Naive thymus-derived CD4-positive, alpha-beta T cell (primary cell): ENCODE measurements at regions not wholly inside any gene's neighbourhood (a gene's known extent, or its start where the extent isn't known, plus 50 kb on each side); places are given as distances from the start of the nearest gene placed in this dataset.
"Not testable (repeated sequence)": the region's sequence is repeated elsewhere in the genome, so short reads cannot be mapped to it uniquely, and the experiment has no call there.

Source experiments
- ATAC-seq: fragments of 150-1000 bp; cut with Tn5 transposase; 2 replicates; pipeline ENCODE4 v1.10.0; 2021; ENCODE audit warnings: mild to moderate bottlenecking, moderate library complexity
- CTCF ChIA-PET: fragments of 350-600 bp; sonication (Branson Sonifier 250); formaldehyde crosslinking; loops from one replicate; lab custom pipeline; 2021; ENCODE audit warnings: antibody characterized with exemption; lab: Charles Lee
- POLR2A ChIA-PET: fragments of 350-600 bp; sonication (Branson Sonifier 250); formaldehyde crosslinking; loops from one replicate; lab custom pipeline; 2021; ENCODE audit warnings: antibody characterized with exemption, inconsistent platforms; lab: Charles Lee
- DNase-seq, 9 donors: peaks; one replicate each; pipeline versions ENCODE4 v3.0.0 to v3.0.0-alpha.2; 2020 to 2022; ENCODE audit warnings: mixed read lengths in 1 of 9
- H3K27ac ChIP-seq: one replicate; pipeline ENCODE4 v1.7.0; 2013; ENCODE audit warnings: mild to moderate bottlenecking, low read depth, low read length, moderate library complexity
- H3K27me3 ChIP-seq, 2 donors: one replicate each; pipeline ENCODE4 v1.7.0; 2013; ENCODE audit warnings: low read length in 2 of 2, mild to moderate bottlenecking in 2 of 2, moderate library complexity in 2 of 2; ENCODE audit not compliant: control insufficient read depth in 2 of 2, insufficient read depth in 2 of 2
- H3K36me3 ChIP-seq, 3 experiments: 1 replicate in 2 of 3; 2 replicates in 1 of 3; pipeline ENCODE4 v1.7.0; 2013; ENCODE audit warnings: low read length in 3 of 3, mild to moderate bottlenecking in 3 of 3, moderate library complexity in 1 of 3; ENCODE audit not compliant: insufficient read depth in 3 of 3, control insufficient read depth in 2 of 3
- H3K4me1 ChIP-seq, 2 donors: one replicate each; pipeline ENCODE4 v1.7.0; 2013; ENCODE audit warnings: low read length in 2 of 2, mild to moderate bottlenecking in 2 of 2, moderate library complexity in 1 of 2; ENCODE audit not compliant: control insufficient read depth in 2 of 2, insufficient read depth in 2 of 2
- H3K4me3 ChIP-seq: 2 replicates; pipeline ENCODE4 v1.7.0; 2013; ENCODE audit warnings: mild to moderate bottlenecking, low read length
- H3K9me3 ChIP-seq, 3 experiments: 1 replicate in 2 of 3; 2 replicates in 1 of 3; pipeline ENCODE4 v1.7.0; 2013; ENCODE audit warnings: low read length in 3 of 3; ENCODE audit not compliant: control insufficient read depth in 2 of 3
- H3K27ac Mint-ChIP-seq, 9 donors: one replicate each; pipeline ENCODE4 v1.8.0; 2020 to 2022; ENCODE audit warnings: mixed read lengths in 9 of 9, mild to moderate bottlenecking in 8 of 9, moderate library complexity in 5 of 9, inconsistent platforms in 2 of 9
- H3K27me3 Mint-ChIP-seq, 5 donors: one replicate each; pipeline ENCODE4 v1.8.0; 2021 to 2022; ENCODE audit warnings: mixed read lengths in 5 of 5, mild to moderate bottlenecking in 1 of 5
- H3K36me3 Mint-ChIP-seq, 5 donors: one replicate each; pipeline ENCODE4 v1.8.0; 2020 to 2022; ENCODE audit warnings: mixed read lengths in 5 of 5, mild to moderate bottlenecking in 3 of 5, inconsistent platforms in 1 of 5
- H3K4me1 Mint-ChIP-seq, 7 donors: one replicate each; pipeline ENCODE4 v1.8.0; 2020 to 2022; ENCODE audit warnings: mixed read lengths in 7 of 7, mild to moderate bottlenecking in 3 of 7, inconsistent platforms in 1 of 7
- H3K4me3 Mint-ChIP-seq, 10 donors: one replicate each; pipeline ENCODE4 v1.8.0; 2020 to 2022; ENCODE audit warnings: mild to moderate bottlenecking in 10 of 10, mixed read lengths in 10 of 10, moderate library complexity in 6 of 10, inconsistent platforms in 2 of 10
- H3K9me3 Mint-ChIP-seq, 11 donors: one replicate each; pipeline ENCODE4 v1.8.0; 2020 to 2022; ENCODE audit warnings: mixed read lengths in 11 of 11, mild to moderate bottlenecking in 4 of 11, inconsistent platforms in 1 of 11, moderate library complexity in 1 of 11
- intact Hi-C, 2 donors: fragments of 100-400 bp; cut with micrococcal nuclease; formaldehyde crosslinking; loops; one replicate each; pipeline ENCODE4 v1.15.1; 2023

GRCh38 chr4:59503731-59504130 is 1696.4 kb upstream of the ADGRL3 start:
- Mint-ChIP-seq H3K36me3 (no peaks in the 10 kb centered on the region), H3K27ac (no peak overlapping the region), H3K27me3 (no peaks in the 10 kb centered on the region), H3K4me1 (no peaks in the 10 kb centered on the region), H3K9me3 (peaks cover 0 to 9% (median 2%) of the 10 kb centered on the region in 11 donors), H3K4me3 (no peak overlapping the region)
- Histone ChIP-seq H3K4me1 (no peaks in the 10 kb centered on the region), H3K27ac (no peak overlapping the region), H3K4me3 (no peak overlapping the region), H3K27me3 (no peaks in the 10 kb centered on the region), H3K9me3 (no peaks in the 10 kb centered on the region), H3K36me3 (no peaks in the 10 kb centered on the region)
- ATAC-seq (no peak), DNase-seq (no peak)
- intact Hi-C loops = no loop called here
- ChIA-PET CTCF (no interaction called here), POLR2A (no interaction called here)

GRCh38 chr4:59511809-59512208 is 1688.3 kb upstream of the ADGRL3 start:
- H3K27ac Mint-ChIP-seq, H3K27ac ChIP-seq, intact Hi-C loops, H3K9me3 Mint-ChIP-seq, H3K36me3 ChIP-seq, POLR2A ChIA-PET, H3K27me3 ChIP-seq, ATAC-seq, CTCF ChIA-PET, H3K36me3 Mint-ChIP-seq, H3K4me3 ChIP-seq, H3K4me1 Mint-ChIP-seq, H3K4me3 Mint-ChIP-seq, H3K27me3 Mint-ChIP-seq, H3K9me3 ChIP-seq, DNase-seq, H3K4me1 ChIP-seq: not testable (repeated sequence)

GRCh38 chr4:59517007-59517406 is 1683.1 kb upstream of the ADGRL3 start:
- H3K9me3 ChIP-seq = no peaks in the 10 kb centered on the region
- no peaks in the 10 kb centered on the region for H3K27me3 Mint-ChIP-seq
- intact Hi-C loops = no loop called here
- DNase-seq (peak in 1 of 9 donors; percentile 1), ATAC-seq (no peak)
- ChIA-PET POLR2A (no interaction called here), CTCF (no interaction called here)
- H3K27ac ChIP-seq = no peak overlapping the region
- no peaks in the 10 kb centered on the region for H3K27me3 ChIP-seq
- H3K9me3 Mint-ChIP-seq = peaks cover 0 to 9% (median 0%) of the 10 kb centered on the region in 11 donors
- H3K4me3 ChIP-seq = no peak overlapping the region
- no peak overlapping the region for H3K4me3 Mint-ChIP-seq
- no peaks in the 10 kb centered on the region for H3K36me3 Mint-ChIP-seq
- no peaks in the 10 kb centered on the region for H3K4me1 Mint-ChIP-seq
- H3K36me3 ChIP-seq = no peaks in the 10 kb centered on the region
- H3K27ac Mint-ChIP-seq = no peak overlapping the region
- H3K4me1 ChIP-seq = no peaks in the 10 kb centered on the region

DNA sequence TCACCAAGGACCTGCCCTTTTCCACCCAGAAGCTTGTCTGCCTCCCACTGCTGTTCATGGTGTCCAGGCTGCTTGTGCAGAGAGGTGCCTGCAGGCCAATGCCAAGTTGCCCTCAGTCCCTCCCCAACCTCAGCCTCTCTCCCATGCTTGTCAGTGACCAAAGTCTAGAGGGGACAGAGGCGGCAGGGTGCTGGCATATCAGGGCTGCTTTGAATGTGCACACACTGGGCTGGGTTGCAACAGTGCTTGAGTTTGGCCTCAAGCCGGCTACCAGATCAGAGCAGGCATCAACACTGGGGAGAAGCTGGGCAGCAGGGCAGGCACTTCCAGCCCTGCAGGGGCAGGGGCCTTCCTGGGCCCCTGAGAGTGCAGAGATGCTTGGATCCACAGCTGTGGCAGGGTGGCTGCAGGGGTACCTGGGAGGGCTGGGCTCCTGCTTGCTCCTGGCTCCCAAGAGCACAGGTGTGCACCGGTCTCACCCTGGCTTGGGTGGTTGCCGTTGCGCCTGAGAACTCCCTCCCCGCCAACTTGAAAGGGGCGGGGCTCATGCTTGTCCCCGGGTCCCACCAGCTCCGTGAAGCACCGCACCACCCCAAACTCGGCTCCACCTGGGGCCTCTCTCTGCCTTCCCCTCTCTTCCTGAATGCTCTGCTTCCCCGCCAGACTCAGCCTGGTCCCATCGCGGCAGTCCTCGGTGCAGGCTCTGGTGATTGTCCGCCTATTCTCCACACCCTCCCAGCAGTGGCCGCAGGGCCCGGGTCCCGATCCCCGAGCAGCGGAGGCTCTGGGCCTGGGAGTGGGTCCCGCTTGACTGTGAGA is 1681.9 kb upstream of the ADGRL3 start:
- H3K36me3 Mint-ChIP-seq = no peaks in the 10 kb centered on the region
- no peak for DNase-seq
- peaks cover 0 to 9% (median 0%) of the 10 kb centered on the region in 11 donors for H3K9me3 Mint-ChIP-seq
- Histone ChIP-seq H3K36me3 (no peaks in the 10 kb centered on the region), H3K27me3 (no peaks in the 10 kb centered on the region), H3K9me3 (no peaks in the 10 kb centered on the region), H3K4me3 (no peak overlapping the region), H3K27ac (no peak overlapping the region), H3K4me1 (no peaks in the 10 kb centered on the region)
- ATAC-seq = peak; percentile 18
- H3K4me1 Mint-ChIP-seq = no peaks in the 10 kb centered on the region
- ChIA-PET CTCF (no interaction called here), POLR2A (no interaction called here)
- H3K27ac Mint-ChIP-seq = no peak overlapping the region
- intact Hi-C loops = no loop called here
- H3K4me3 Mint-ChIP-seq = no peak overlapping the region
- H3K27me3 Mint-ChIP-seq = no peaks in the 10 kb centered on the region

GRCh38 chr4:59525885-59526284 is 1674.2 kb upstream of the ADGRL3 start:
- ATAC-seq (no peak), DNase-seq (no peak)
- Histone ChIP-seq H3K27ac (no peak overlapping the region), H3K27me3 (no peaks in the 10 kb centered on the region), H3K9me3 (no peaks in the 10 kb centered on the region), H3K4me1 (no peaks in the 10 kb centered on the region), H3K4me3 (no peak overlapping the region), H3K36me3 (no peaks in the 10 kb centered on the region)
- H3K36me3 Mint-ChIP-seq = no peaks in the 10 kb centered on the region
- no peak overlapping the region for H3K27ac Mint-ChIP-seq
- intact Hi-C loops = no loop called here
- no peak overlapping the region for H3K4me3 Mint-ChIP-seq
- H3K4me1 Mint-ChIP-seq = no peaks in the 10 kb centered on the region
- peaks cover 0 to 10% (median 2%) of the 10 kb centered on the region in 11 donors for H3K9me3 Mint-ChIP-seq
- CTCF ChIA-PET = no interaction called here
- POLR2A ChIA-PET = no interaction called here
- H3K27me3 Mint-ChIP-seq = no peaks in the 10 kb centered on the region

- CTCF ChIA-PET = no interaction called here
These were observed 1664.6 kb upstream of the ADGRL3 start for GRCh38 chr4:59535541-59535940.

DNA sequence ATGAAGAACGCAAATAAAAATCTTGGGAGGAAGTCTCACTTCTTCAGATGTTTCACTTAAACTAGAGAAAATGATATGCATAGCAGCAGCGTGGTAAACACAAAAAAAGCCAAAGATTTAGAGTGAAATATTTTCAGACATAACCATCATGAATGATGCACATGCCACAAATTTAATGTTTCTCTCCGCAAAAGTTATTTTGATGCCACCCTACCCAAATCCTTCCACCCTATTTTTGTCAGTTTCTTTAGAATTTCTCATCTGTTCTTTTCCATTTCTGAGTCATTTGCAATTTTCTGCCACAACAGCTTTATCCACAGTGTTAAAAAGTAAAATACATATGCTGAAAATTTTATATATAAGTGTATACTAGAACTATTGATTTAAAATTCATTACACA is 1663.7 kb upstream of the ADGRL3 start:
- ChIA-PET CTCF (no interaction called here), POLR2A (no interaction called here)
- H3K36me3 Mint-ChIP-seq = no peaks in the 10 kb centered on the region
- H3K4me3 Mint-ChIP-seq = no peak overlapping the region
- Histone ChIP-seq H3K36me3 (no peaks in the 10 kb centered on the region), H3K9me3 (no peaks in the 10 kb centered on the region), H3K27me3 (no peaks in the 10 kb centered on the region), H3K27ac (no peak overlapping the region), H3K4me1 (no peaks in the 10 kb centered on the region), H3K4me3 (no peak overlapping the region)
- peaks cover 0 to 2% (median 0%) of the 10 kb centered on the region in 7 donors for H3K4me1 Mint-ChIP-seq
- H3K27me3 Mint-ChIP-seq = no peaks in the 10 kb centered on the region
- ATAC-seq (no peak), DNase-seq (no peak)
- intact Hi-C loops = no loop called here
- peaks cover 0 to 6% (median 2%) of the 10 kb centered on the region in 11 donors for H3K9me3 Mint-ChIP-seq
- H3K27ac Mint-ChIP-seq = no peak overlapping the region

More at GRCh38 chr4:59535541-59535940, 1664.6 kb upstream of the ADGRL3 start:
- Mint-ChIP-seq H3K4me3 (no peak overlapping the region), H3K36me3 (no peaks in the 10 kb centered on the region), H3K27ac (no peak overlapping the region), H3K9me3 (peaks cover 0 to 6% (median 4%) of the 10 kb centered on the region in 11 donors), H3K27me3 (no peaks in the 10 kb centered on the region), H3K4me1 (peaks cover 0 to 2% (median 0%) of the 10 kb centered on the region in 7 donors)
- H3K36me3 ChIP-seq = no peaks in the 10 kb centered on the region
- DNase-seq (no peak), ATAC-seq (no peak)
- H3K27ac ChIP-seq = no peak overlapping the region
- H3K27me3 ChIP-seq = no peaks in the 10 kb centered on the region
- POLR2A ChIA-PET = no interaction called here
- intact Hi-C loops = no loop called here
- H3K4me1 ChIP-seq = no peaks in the 10 kb centered on the region
- no peaks in the 10 kb centered on the region for H3K9me3 ChIP-seq
- H3K4me3 ChIP-seq = no peak overlapping the region
